ENCODE measurements at regions not wholly inside any gene's neighbourhood (a gene's known extent, or its start where the extent isn't known, plus 50 kb on each side); places are given as distances from the start of the nearest gene placed in this dataset.

- DNase-seq (ENCODE audit: low spot score), result no peak
- TF ChIP-seq, protein P1, sequence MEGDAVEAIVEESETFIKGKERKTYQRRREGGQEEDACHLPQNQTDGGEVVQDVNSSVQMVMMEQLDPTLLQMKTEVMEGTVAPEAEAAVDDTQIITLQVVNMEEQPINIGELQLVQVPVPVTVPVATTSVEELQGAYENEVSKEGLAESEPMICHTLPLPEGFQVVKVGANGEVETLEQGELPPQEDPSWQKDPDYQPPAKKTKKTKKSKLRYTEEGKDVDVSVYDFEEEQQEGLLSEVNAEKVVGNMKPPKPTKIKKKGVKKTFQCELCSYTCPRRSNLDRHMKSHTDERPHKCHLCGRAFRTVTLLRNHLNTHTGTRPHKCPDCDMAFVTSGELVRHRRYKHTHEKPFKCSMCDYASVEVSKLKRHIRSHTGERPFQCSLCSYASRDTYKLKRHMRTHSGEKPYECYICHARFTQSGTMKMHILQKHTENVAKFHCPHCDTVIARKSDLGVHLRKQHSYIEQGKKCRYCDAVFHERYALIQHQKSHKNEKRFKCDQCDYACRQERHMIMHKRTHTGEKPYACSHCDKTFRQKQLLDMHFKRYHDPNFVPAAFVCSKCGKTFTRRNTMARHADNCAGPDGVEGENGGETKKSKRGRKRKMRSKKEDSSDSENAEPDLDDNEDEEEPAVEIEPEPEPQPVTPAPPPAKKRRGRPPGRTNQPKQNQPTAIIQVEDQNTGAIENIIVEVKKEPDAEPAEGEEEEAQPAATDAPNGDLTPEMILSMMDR (IDR thresholded peaks at IDR 0.05; ENCODE audit: extremely low read depth, missing control alignments), result no peak
These were observed 765.3 kb upstream of the ADAMTS16 start for GRCh38 chr5:4374866-4375265.

DNA sequence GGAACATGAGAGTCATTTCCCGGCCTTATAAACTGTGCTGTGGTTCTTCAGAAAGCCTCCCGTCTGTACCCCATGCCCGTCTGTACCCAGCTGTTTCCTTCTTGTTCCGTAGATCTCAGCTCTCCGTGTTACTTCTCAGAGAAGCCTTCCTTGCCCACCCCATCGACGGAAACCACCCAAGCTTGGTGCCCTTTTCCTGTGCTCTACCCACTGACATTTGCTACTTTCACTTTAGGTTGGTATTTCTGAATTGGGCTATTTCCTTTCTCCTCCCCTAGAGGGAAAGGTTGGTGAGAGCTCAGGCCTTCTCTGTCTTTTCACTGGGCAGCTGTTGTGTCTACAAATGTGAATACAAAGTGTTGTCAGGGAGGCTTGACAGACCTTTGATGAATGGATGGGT, 764.5 kb upstream of the ADAMTS16 start:
- TF ChIP-seq, protein P1 (IDR thresholded peaks at IDR 0.05; ENCODE audit: extremely low read depth, missing control alignments), result no peak
- DNase-seq (ENCODE audit: low spot score), result no peak

GRCh38 chr5:4383102-4383501, 757.0 kb upstream of the ADAMTS16 start:
- DNase-seq (ENCODE audit: low spot score), result no peak
- TF ChIP-seq, protein P1 (IDR thresholded peaks at IDR 0.05; ENCODE audit: extremely low read depth, missing control alignments), result no peak

DNA sequence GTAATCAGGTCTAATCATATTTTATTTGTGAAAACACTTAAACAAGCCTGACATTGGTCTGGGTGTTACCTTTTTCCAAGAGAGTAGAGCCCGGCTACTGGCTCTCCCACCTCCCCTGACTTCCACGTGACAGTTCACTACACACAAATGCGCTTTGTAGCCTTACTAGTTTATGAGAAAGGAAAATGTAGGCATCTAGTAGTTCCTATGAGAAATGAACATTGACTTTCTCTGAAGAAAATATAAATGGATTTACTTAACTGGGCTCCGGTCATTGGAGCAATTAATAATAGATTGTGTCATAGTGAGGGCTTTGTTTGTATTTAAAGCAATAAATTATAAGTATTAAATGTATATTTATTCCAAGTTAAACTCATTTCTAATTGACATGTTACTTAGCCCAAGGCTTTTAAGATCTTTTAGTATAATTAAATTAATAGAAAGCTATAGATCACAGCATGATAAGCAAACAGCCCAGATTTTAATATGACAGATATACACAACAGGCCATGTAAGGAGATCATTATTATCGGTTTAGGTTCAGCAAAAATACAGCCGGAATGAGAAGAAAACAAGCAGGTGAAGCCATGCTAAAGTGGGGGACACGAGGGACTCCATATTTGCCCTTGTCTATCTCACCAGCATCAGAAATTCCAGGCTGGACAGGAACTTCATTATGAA, 756.5 kb upstream of the ADAMTS16 start:
- DNase-seq (ENCODE audit: low spot score), result no peak
- TF ChIP-seq, protein P1 (IDR thresholded peaks at IDR 0.05; ENCODE audit: extremely low read depth, missing control alignments), result no peak

GRCh38 chr5:4384649-4385048, 755.5 kb upstream of the ADAMTS16 start:
- DNase-seq (ENCODE audit: low spot score), result no peak
- TF ChIP-seq, protein P1 (IDR thresholded peaks at IDR 0.05; ENCODE audit: extremely low read depth, missing control alignments), result no peak

- TF ChIP-seq, protein P1 (IDR thresholded peaks at IDR 0.05; ENCODE audit: extremely low read depth, missing control alignments), result no peak
These were observed 754.0 kb upstream of the ADAMTS16 start for GRCh38 chr5:4386152-4386551.

GRCh38 chr5:4387290-4387689, 752.8 kb upstream of the ADAMTS16 start:
- DNase-seq (ENCODE audit: low spot score), result no peak
- TF ChIP-seq, protein P1 (IDR thresholded peaks at IDR 0.05; ENCODE audit: extremely low read depth, missing control alignments), result no peak

More at GRCh38 chr5:4386152-4386551, 754.0 kb upstream of the ADAMTS16 start:
- DNase-seq (ENCODE audit: low spot score), result no peak

All from GM20000 (cell line).